ENCODE measurements at regions not wholly inside any gene's neighbourhood (a gene's known extent, or its start where the extent isn't known, plus 50 kb on each side); places are given as distances from the start of the nearest gene placed in this dataset.

DNA sequence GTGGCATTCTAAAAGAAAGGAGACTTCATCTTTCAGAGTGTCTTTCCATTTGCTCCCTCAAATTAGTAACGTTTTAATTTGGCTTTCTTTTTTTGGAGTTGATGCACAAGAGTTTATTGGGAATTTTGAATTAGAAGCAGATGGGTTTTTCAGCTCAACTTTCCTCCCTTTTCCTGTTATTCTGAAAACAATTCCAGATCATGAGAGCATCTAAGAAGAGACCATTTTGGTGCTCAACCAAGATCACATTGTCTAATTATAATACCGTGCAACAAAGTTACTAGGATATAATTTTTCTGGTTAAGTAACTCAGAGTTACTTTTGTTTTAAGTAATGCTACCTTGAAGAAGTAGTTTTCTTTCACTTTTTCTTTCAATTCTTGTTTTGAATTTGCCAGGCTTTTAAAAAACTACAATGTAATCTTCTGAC is 396.6 kb upstream of the KLF6 start:
- TF ChIP-seq EZH2phosphoT487 (conservative IDR thresholded peaks at IDR 0.05; ENCODE audit: low read length) = no peak
- TF ChIP-seq, protein P1, sequence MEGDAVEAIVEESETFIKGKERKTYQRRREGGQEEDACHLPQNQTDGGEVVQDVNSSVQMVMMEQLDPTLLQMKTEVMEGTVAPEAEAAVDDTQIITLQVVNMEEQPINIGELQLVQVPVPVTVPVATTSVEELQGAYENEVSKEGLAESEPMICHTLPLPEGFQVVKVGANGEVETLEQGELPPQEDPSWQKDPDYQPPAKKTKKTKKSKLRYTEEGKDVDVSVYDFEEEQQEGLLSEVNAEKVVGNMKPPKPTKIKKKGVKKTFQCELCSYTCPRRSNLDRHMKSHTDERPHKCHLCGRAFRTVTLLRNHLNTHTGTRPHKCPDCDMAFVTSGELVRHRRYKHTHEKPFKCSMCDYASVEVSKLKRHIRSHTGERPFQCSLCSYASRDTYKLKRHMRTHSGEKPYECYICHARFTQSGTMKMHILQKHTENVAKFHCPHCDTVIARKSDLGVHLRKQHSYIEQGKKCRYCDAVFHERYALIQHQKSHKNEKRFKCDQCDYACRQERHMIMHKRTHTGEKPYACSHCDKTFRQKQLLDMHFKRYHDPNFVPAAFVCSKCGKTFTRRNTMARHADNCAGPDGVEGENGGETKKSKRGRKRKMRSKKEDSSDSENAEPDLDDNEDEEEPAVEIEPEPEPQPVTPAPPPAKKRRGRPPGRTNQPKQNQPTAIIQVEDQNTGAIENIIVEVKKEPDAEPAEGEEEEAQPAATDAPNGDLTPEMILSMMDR (IDR thresholded peaks at IDR 0.05; ENCODE audit: insufficient read depth, low read length, poor library complexity, severe bottlenecking) = no peak
